GM19372 (cell line): ENCODE measurements at regions not wholly inside any gene's neighbourhood (a gene's known extent, or its start where the extent isn't known, plus 50 kb on each side); places are given as distances from the start of the nearest gene placed in this dataset.

Experiments used
- ATAC-seq: cut with Tn5 transposase; IDR thresholded peaks from one replicate; pipeline ENCODE4 v1.9.1; 2021; ENCODE audit warnings: mild to moderate bottlenecking, low read depth, moderate library complexity; ENCODE audit not compliant: unreplicated experiment

GRCh38 chr5:7190712-7191250, 205.2 kb upstream of the ADCY2 start:
- ATAC-seq, result no peak

- ATAC-seq, result no peak
Measured at GRCh38 chr5:7192016-7192415, 203.9 kb upstream of the ADCY2 start.

DNA sequence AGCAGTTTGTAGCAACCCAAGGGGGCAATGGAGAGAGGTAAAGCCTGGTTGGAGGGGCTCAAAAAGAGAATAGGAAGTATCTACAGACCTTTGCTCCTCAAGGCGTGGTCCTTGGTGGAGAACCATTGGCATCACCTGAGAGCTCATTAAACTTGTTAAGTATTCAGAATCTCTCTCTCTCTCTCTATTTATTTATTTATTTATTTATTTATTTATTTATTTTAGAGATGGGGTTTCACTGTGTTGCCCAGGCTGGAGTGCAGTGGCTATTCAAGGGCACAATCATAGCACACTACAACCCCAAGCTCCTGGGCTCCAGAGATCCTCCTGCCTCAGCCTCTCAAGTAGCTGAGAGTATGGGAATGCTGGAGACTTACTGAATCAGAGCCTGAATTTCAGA, 193.1 kb upstream of the ADCY2 start:
- ATAC-seq, result no peak

DNA sequence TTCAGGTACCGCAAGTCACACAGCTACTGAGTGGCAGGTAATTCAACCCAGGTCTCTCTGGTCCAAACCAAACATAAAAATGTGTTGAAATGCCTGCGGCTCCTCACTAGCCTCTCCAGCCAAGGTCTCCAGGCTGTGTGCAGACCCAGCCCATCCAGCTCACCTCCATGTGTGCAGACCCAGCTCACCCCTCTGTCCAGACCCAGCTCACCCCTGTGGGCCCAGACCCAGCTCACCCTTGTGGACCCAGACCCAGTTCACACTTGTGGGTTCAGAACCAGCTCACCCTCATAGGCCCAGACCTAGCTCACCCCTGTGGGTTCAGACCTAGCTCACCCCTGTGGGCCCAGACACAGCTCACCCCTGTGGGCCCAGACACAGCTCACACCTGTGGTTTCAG, 188.0 kb upstream of the ADCY2 start:
- no peak for ATAC-seq

GRCh38 chr5:7208938-7209337, 187.0 kb upstream of the ADCY2 start:
- no peak for ATAC-seq

DNA sequence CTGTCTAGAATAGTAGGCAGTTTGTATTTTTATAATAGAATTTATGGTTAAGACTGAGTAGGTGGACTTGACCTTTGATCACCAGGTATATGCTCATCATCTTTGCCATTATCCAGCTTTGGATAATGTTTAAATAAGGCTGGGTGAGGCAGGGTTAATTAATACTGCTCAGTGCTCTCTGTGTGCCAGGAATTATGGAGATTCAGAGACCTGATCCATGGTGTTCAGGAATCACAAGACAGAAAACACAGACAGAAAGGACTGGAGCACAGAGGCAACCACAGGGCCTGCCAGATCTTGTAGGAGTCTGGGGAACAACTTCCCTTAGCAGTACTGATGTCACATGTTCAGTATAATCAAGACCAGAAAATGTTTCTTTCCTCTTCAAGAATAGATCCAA, 186.3 kb upstream of the ADCY2 start:
- no peak for ATAC-seq

DNA sequence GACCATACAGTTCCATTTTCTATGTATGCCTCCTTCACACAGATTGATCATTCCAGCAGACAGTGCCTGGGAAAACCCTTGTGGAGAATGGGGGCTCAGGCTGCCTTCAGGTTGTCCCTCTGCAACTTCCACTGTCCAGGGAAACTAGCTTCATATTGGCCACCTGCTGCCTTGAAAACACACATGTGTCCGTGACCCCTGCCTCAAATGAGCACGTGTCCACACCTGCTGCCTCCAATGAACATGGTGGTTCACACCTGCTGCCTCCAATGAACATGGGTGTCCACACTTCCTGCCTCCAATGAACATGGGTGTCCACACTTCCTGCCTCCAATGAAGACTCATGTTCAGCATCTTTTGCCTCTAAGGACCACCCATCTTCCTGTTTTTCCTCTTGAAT, 185.4 kb upstream of the ADCY2 start:
- no peak for ATAC-seq

GRCh38 chr5:7213525-7213924, 182.4 kb upstream of the ADCY2 start:
- ATAC-seq, result no peak

GRCh38 chr5:7214906-7215416, 181.0 kb upstream of the ADCY2 start:
- no peak for ATAC-seq

GRCh38 chr5:7218141-7218540, 177.8 kb upstream of the ADCY2 start:
- ATAC-seq, result no peak

- no peak for ATAC-seq
Measured at GRCh38 chr5:7220156-7220555, 175.8 kb upstream of the ADCY2 start.

DNA sequence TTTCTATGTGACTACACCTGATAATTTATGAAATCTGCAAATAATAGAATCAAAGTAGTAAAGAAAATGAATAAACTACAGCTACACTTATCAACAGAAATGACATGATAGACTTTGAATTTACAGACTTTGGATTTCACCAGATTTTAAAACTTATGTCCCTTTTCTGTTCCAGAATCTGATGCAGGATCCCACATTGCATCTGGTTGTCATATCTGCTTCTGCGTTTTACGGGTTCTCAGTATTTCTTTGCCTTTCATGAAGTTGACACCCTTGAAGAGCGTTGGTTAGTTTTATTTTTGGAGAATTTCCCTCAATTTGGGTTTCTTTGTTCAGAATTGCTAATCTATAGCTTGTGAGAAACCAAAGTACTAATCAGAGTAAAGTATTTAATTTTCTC, 174.9 kb upstream of the ADCY2 start:
- ATAC-seq, result no peak

- ATAC-seq, result no peak
Measured at GRCh38 chr5:7225826-7226225, 170.1 kb upstream of the ADCY2 start.

- no peak for ATAC-seq
Measured at GRCh38 chr5:7242118-7242710, 153.7 kb upstream of the ADCY2 start.

DNA sequence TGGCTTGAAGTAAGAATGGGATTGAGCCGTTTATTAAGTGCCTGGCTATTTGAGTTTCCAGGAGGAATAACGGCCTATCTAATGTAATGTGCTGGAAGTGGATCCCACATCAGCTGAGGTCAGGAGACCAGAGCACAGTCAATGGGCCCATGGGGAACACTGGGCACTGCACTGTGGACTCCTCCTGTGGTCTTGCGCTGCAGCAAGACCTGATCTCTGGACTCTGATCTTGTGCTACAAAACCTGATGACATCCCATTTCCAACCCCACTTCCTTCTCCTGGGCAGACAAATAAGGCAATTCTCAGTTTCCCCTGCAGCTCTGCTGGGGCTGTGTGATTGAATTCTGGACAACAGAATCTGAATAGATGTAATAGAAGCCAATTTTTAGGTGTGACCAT, 151.7 kb upstream of the ADCY2 start:
- ATAC-seq, result no peak

GRCh38 chr5:7245121-7245651, 150.8 kb upstream of the ADCY2 start:
- ATAC-seq, result no peak

DNA sequence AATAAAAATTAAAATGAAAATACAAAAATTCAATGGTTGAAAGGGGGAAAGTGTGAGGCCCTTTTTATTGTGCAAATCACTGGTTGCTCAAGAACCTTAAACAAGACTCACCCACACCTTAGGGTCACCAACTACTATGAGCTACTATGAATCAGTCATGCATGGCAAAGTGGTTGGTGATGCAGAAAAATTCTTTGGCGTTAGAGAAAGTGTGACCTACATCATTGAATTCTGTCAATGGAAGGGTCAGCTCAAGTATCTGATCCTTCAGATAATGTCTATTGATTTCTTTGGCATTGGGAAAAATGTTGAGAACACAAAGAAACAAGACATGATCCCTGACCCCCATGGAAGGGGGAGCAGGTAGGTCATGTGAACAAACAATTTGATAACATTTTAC, 149.7 kb upstream of the ADCY2 start:
- ATAC-seq, result no peak

- no peak for ATAC-seq
Measured at GRCh38 chr5:7250004-7250403, 145.9 kb upstream of the ADCY2 start.

- no peak for ATAC-seq
Measured at GRCh38 chr5:7250611-7251010, 145.3 kb upstream of the ADCY2 start.

DNA sequence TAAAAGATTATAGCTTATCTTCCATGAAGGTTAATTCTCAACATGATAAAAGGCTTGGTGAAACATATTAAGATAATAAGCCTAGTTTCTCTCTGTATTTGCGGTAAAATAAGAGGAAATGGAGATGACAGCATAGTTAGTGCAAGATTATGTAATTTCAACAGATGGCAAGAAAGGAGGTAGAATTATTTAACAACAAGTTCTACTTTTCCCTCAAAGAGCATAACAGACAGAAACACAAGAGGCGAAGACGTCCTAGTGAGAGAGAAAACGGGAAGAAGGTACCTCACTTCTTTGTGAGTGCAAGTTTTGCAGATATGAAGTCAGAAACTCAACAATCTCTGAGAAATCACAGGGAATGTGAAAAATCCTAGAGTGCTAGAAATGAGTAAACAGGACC, 144.8 kb upstream of the ADCY2 start:
- no peak for ATAC-seq

- no peak for ATAC-seq
Measured at GRCh38 chr5:7261049-7261448, 134.9 kb upstream of the ADCY2 start.

DNA sequence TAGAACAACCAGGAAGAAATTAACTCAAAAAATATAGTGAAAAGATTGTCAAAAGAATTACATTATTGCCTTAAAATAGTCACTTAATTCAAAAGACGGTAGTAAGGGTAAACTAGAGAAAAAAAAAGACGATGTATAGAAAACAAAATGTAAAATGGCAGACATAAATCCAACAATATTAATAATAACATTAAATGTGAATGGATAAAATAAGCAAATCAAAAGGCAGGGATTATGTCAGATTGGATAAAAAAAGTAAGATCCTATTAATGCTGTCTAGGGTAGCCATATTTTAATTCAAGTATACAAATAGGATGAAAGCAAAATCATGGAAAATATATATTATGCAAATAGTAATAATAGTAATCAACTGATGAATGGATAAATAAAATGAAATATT, 134.0 kb upstream of the ADCY2 start:
- ATAC-seq, result no peak
